Activated T-helper 1 cell treated with anti-CD3 and anti-CD28 coated beads, Interleukin-2, amount 50 U/mL, for 16 hours (primary cell): ENCODE measurements at regions not wholly inside any gene's neighbourhood (a gene's known extent, or its start where the extent isn't known, plus 50 kb on each side); places are given as distances from the start of the nearest gene placed in this dataset.
"Not testable (repeated sequence)": the region's sequence is repeated elsewhere in the genome, so short reads cannot be mapped to it uniquely, and the experiment has no call there.

Experiments used
- DNase-seq, 2 donors: peaks; one replicate each; pipeline ENCODE4 v3.0.0-alpha.2; 2020; ENCODE audit warnings: low read depth in 1 of 2, low spot score in 1 of 2

DNA sequence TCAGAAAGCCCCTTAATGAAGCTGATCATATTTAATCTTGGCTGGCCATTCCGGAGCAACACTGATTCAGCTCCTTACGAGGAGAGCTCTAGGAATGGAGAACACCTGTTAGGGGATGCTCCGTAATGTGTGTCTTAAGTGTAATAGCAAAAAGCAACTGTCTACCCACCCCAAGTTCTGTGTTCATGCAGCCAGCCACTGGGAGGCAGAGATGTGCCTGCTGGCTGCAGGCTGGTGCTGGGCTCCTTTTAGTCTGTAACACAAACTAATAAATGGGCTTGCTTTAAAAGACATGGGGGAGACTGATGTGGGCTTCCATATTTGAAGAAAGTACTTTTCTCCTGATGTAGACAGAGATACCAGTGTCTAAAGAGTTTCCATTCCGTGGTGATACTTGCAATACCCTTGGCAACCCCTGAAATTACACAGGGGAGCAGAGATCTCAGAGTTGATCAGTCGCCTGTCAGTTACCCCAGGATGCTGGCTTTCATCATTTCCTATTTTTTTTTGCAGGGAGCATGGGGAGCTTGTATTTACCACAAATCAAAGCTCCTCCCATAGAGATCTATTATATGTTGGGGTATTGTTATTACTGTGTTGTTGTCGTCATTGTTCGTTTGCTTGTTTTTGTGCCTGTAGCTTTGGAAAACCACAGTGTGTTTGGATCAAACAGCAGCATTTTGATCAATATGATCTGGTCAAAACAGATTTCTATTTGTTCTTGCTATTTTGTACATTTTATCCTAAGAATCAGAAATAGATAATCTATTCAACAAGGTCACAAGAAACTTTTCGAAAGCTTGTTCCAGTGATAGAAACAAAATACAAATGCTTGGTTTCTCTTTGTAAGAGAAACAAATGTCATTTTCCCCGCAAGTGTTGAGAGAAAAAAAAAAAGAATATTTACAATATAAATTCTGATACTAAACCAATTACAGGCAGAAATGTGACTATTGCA, 65.8 kb downstream of the MTX3 start:
- no peak for DNase-seq

DNA sequence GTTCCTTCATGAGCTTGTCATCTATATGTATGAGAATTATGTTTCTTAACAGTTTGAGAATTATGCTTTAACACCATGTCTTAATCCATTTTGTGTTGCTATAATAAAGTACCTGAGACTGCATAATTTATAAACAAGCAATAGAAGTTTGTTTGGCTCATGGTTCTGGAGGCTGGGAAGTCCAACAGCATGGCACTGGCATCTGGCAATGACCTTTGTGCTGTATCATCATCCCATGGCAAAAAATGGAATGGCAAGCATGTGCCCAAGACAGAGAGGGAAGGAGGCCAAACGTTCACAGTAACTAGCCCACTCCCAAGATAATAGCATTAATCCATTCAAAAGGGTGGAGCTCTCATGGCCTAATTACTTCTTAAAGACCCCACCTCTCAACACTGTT, 67.6 kb downstream of the MTX3 start:
- DNase-seq: no peak

DNA sequence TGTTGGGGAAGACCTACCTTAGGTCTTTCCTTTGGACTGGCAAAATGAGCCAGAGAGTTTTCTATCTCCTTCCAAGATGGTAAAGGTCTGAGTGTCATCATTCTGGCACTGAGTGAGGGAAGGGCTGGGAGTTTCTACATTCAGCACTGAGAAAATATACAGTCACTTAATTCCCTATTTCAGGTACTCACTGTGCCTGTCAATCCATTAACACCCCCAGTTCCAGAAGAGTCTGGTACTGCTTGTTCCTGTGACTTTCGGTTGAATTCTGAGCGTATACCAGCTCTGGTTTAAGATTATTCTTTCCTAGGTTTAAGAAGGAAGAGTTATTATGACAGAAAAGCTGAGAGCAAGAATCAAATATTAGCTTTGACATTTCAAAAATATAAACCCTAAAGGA, 68.4 kb downstream of the MTX3 start:
- DNase-seq: no peak

DNA sequence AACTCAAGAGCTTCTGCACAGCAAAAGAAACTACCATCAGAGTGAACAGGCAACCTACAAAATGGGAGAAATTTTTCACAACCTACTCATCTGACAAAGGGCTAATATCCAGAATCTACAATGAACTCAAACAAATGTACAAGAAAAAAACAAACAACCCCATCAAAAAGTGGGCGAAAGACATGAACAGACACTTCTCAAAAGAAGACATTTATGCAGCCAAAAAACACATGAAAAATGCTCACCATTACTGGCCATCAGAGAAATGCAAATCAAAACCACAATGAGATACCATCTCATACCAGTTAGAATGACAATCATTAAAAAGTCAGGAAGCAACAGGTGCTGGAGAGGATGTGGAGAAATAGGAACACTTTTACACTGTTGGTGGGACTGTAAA, 83.6 kb downstream of the MTX3 start:
- DNase-seq: not testable (repeated sequence)

DNA sequence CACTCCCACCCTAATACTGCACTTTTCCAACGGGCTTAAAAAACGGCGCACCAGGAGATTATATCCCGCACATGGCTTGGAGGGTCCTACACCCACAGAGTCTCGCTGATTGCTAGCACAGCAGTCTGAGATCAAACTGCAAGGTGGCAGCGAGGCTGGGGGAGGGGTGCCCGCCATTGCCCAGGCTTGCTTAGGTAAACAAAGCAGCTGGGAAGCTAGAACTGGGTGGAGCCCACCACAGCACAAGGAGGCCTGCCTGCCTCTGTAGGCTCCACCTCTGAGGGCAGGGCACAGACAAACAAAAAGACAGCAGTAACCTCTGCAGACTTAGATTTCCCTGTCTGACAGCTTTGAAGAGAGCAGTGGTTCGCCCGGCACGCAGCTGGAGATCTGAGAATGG, 88.5 kb downstream of the MTX3 start:
- not testable (repeated sequence) for DNase-seq

DNA sequence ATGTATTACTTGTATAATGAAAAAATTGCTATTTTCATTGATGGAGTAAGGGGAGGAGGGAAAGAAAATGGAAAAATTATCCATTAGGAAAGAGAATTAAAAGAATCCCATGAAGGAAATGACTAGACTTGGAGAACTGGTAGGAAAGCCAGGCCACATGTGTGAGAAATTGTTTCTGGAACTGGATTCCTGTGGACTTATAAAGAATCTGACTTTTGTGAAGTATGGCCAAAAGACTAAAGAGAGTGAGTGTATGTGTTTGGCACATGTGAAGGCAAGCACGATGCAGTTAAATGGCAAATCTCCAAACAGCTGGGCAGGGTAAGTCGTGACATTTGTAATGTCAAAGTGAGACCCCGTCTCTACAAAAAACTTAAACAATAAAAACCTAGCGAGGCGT, 89.4 kb downstream of the MTX3 start:
- DNase-seq: no peak

DNA sequence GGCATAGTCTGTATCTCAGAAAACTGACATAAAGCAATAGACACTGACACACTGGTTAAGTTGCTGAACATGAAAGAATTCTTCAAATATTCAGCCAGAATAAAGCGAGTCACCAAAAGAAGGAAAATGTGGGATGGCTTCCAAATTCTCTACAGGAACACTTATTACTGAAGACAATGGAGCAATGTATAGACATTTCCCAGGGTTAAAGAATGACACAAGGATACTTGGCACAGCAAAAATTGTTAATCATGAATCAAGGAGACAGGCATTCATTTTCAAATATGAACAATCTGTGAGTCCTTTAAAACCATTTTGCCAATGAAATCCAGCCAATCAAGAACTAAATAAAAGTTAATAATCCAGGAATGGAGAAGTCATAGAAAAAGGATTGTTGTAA, 92.5 kb downstream of the MTX3 start:
- DNase-seq: no peak

DNA sequence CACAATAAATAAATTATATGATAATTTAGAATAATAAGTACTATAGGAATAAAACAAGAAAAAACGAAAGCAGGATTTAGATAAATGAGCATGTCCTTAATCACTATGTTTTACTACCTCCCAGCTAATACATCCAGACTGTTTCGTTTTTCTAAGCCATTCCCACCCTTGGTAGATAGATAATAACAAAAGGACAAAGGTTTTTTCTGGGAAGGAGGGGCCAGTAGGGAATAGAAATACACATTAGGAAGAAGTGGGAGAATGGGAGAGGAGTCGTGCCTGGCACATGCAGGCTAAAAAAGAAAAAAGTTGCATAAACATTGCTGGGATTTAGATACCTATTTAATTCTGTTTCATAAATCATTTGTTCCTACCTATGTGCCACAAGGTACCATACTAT, 97.1 kb downstream of the MTX3 start:
- no peak for DNase-seq

DNA sequence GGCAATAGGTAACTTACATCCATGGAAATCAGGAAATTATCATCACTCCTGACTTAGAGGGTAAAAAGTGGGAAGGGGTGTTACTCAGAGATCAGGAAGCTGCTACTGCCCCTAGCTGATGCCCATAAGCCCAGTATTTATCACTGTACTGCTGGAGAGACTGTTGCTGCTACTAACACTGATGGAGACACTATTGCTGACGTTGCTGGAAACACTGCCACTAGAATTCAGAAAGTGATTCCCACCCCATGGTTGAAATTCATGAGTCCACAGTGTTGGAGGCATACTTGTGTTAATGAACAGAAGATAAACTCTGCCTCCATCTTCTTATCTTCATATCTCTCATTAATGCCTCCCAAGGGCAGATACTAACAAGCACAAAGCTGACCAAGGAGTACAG, 97.6 kb downstream of the MTX3 start:
- DNase-seq: no peak

DNA sequence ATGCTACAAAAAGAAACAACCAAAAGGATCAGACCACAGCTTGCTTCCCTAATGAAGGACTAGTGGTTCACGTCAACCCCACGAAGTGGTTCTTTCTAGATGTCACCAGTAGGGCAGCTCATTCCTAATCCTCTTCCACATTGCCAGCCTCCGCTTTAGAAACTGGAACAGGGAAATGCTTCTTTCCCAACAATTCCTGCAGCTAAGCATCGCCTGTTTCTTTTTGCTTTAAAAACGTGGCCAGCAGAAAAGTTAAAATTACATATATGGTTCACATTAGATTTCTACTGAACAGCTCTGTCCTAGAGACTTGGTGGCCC, 100.2 kb downstream of the MTX3 start:
- DNase-seq: no peak

DNA sequence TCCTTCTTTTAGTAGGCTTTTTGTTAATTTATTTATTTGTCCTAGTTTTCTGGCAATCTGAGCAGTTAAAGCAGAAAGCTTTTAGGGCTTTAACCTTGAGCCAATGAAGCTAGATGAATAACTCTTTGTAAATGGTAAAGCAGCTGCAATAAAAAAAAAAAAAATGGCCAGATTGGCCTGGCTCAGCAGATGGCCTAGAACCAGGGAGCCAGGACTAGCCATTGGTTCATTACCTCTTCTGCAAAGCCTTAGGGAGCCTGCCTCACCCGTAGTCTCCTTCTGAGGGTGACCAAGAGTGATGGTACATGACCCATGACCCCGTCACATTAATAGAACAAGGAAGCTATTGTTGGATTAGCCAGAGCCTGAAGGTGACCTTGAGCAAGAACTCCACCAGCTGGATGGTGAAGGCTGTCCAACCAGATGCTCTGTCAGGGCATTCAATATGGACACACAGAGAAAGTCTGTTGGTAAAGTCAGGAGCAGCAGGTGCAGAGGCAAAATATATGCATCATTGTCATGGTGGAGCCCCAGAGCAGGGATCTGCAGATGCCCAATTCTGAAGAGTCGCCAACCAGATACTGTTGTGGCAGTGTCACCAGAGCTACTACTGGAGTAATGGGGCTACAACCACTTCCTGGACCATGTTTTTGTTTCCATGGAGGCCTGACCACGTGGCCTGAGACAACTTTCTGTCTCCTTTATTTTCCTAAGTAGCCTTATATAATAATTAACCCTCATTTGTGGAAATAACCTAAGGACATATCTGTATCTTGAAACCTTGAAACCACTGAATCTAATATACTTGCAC, 100.7 kb downstream of the MTX3 start:
- DNase-seq: no peak

DNA sequence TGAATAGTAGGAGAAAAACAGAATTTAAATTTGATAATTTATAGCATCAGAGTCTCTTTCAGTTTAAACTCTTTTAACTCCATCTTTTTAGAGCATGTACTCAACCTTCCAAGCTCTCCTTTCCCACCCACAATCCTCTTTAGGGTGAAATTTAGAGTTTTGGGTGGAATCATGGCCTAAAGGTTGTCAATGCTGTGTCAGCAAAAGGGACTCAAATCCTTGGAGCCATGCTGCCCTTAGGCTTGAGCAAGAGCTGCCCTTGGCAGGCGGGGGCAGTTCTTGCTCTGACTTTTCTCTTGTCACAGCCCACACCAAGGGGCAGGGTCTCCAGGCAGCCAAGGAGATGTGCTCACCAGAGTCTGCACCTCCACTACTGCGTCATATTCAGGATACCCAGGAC, 102.4 kb downstream of the MTX3 start:
- no peak for DNase-seq

DNA sequence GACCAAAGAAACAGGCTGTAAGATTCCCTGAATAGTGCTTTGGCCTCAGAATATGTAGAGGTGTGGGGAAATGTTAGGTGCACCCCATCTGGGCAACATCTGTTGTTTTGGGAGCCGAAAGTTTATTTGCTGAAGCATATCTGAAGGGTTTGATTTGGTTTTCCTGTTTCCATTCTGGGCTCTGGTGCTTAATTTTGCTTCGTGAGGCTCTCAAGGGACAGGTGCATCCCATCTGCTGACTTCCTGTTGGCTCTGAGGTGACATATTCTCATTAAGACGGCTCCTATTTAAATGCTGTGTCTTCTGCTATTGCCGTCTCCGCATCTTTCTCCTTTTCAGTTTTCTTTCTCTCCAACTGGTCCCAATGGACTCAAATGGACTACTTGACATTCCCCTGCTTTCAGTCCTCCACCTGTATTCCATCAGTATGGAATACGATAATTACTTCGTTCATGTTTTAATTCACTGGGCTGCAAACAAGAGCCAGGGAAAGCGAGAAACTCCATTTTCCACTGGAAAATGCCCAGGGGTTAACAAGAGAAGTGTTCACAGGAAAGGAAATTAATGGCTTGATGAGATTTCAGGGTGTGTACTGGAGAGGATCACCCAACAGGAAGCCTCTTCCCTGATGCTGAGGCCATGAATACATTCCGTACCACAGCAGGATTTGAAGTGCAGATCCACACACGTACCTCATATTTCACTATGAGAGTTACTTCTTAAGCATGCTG, 104.0 kb downstream of the MTX3 start:
- DNase-seq: no peak

DNA sequence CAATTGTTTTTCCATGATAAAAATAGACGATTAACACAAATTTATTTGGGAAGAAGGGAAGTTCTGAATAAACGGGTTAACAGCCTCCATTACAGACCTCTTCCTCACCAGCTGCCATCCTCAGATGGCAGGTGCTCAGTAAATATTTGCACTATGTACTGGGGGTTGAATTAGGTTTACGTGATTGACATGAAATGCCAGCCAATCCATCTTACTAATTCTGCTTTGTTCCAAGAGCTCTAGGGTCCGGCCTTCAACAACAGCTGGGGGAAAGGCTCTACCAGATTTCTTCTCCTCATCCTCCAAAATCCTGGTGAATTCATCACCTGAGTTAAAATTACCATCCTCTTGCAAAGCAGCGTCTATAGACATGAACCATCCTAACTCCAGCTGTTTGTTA, 104.6 kb downstream of the MTX3 start:
- no peak for DNase-seq

DNA sequence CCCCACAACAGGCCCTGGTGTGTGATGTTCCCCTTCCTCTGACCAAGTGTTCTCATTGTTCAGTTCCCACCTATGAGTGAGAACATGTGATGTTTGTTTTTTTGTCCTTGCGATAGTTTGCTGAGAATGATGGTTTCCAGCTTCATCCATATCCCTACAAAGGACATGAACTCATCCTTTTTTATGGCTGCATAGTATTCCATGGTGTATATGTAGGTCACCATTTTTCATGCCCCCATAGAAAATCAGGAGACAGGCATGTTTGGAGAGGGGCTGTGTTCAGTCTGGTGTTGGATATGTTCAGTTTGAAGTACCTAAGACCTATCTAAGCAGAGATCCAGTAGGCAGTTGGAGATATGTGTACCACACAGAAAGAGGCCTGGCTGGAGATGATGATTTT, 111.2 kb downstream of the MTX3 start:
- not testable (repeated sequence) for DNase-seq

DNA sequence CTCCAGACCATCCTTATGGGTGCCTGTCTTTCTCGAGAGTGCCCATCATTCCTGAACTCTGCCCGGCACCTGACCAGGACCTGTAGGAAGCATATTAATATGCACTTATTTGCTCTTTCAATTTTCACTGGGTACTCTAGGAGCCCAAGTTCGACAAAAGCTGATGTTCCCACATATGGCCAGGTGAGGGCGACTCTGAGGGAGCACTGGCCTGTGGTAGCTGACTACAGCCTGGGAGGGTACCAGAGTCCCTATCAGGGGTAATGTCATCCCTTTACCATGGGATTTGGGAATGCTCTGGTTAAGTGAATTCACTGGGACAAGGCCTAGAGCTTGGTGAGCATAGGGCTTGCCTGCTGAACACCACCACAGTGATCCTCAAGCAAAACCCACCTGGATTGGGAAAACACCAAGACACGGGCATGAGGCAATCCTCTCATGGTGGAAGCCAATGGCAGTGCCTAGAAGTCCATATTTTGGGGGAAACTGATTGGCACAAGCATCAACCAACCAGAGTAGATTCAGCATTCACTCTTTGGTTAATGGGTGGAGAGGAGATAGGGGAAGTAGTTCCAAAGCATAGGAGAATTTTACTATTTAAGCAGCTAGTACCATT, 112.2 kb downstream of the MTX3 start:
- no peak for DNase-seq

DNA sequence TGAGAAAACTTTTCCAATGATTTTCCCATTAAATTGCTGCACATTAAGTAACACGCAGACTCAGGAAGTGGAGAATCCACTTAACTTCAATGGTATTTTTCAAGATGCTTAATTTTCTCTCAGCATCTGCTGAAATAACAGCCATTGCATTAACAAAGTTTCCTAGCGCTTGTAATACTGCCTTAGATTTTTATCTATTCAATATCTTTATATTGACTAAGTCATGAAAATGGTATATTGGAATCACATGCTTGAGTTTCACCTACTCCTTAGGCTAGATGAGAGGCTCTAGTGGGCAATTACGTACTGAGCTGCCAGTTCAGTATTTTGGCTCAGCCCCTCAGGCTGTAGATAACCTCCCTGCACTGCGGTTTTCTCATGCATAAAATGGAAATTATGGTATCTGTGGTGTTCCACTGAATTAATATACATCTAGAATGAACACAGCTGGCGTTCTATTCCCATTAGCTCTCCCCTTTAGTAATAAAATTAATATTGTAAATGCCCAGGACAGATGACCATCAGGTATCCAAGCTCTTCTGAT, 112.9 kb downstream of the MTX3 start:
- no peak for DNase-seq

DNA sequence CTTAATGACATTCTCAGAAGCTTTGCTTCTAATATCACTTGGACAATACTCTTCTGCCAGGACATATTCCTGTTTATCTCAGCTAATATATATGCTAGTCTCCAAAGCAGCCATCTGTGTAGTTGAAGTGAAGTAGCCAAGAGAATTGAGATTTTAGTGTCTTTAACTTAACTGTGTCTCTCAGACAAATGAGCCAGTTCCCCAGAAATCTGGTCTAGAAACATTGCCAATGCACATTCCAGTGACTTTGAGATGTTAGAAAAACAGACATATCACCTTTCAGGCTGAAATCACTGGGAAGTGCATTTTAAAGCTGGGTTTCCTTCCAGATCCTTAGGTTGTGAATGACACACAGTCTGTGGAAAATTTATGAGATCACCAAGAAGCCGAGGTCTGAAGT, 114.6 kb downstream of the MTX3 start:
- no peak for DNase-seq

DNA sequence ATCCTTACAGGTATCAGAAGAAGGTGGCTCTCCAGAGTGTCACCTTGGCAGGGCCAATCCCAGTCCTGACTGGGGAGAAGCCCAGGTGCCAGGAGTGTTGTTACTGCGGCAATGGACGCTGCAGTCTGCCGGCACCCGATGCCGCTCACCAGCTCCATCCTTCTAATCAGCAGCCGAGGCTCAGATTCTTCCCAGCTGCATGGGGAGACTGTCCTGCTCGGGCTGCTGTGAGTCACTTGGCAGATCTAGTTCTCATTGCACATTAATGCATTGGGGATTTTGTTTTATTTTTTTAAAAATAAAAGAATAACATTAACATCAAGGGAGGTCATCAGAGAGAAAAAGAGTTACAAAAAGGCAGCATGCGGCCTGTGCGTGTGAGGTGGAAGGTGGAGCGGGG, 115.8 kb downstream of the MTX3 start:
- no peak for DNase-seq

DNA sequence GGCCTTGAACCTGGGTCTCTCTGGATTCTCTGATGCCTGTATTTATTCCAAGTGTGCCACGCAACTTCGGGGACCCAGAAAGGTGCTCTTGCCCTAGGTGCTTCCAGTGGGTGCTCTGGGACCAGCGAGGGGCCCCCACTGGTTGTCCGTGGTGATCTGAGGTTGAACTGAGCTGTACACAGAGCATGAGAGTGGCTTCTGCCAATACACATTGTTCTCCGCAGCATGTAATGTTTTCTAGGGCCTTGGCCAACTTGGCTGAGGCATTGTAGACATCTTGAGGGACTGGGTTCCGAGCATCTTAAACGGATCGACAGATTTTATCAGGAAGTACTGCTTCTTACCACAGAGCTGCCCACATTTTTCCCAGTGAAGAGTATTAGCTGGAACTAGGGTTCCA, 117.9 kb downstream of the MTX3 start:
- DNase-seq: no peak

DNA sequence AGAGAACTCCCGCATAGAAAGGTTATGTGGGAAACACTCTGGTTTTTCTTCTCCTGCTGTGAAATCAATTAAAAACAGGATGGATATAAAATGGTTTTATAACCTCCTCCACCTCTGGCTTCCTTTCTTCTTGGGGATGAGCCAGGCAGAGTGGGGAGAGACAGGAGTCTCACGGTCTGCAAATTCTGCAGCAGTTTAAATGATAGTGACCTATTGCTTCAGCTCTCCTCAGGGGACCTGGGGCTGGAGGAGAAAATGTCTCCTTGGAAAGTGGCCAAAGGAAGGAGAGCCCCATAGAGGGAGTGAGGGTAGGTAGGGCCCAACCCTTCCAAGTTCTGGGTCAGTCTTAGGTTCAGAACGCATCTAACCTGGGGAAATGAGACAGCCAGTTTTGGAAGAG, 118.8 kb downstream of the MTX3 start:
- no peak for DNase-seq
